ENCODE measurements at regions not wholly inside any gene's neighbourhood (a gene's known extent, or its start where the extent isn't known, plus 50 kb on each side); places are given as distances from the start of the nearest gene placed in this dataset.
"Not testable (repeated sequence)": the region's sequence is repeated elsewhere in the genome, so short reads cannot be mapped to it uniquely, and the experiment has no call there.

DNA sequence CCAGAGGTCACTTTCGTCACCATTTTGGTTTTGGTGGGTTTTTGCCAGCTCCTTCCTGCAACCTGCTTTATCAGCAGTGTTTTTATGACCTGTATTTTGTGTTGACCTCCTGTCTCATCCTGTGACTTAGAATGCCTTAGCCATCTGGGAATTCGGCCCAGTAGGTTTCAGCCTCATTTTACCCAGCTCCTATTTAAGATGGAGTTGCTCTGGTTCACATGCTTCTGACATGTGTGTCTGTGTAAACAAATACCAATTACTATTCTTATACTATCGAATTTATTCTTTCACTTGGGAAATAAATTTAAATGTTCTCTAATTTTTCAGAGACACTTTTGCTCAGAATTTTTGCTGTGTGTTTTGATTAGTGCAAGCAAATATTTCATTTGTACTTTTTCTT, 1370.3 kb upstream of the MIR17HG start:
- DNase-seq (ENCODE audit: low spot score) = no peak

DNA sequence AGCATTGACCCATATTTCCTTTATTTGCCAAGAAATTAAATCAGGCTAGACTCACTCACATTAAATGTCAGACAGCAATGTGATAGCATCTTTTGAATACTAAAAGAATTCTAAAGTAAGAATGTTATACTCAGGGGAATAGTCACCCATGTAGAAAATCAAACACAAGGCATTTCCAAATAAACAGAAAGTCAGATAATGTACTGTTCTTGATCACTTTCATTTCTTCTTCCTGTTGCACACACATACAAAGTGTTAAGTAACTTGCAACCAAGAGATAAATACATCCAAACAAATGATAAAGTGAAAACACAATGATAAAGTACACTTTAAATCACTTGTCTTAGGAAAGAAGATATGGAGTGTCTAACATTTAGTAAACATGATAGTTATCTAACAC, 1366.6 kb upstream of the MIR17HG start:
- DNase-seq (ENCODE audit: low spot score) = no peak

DNA sequence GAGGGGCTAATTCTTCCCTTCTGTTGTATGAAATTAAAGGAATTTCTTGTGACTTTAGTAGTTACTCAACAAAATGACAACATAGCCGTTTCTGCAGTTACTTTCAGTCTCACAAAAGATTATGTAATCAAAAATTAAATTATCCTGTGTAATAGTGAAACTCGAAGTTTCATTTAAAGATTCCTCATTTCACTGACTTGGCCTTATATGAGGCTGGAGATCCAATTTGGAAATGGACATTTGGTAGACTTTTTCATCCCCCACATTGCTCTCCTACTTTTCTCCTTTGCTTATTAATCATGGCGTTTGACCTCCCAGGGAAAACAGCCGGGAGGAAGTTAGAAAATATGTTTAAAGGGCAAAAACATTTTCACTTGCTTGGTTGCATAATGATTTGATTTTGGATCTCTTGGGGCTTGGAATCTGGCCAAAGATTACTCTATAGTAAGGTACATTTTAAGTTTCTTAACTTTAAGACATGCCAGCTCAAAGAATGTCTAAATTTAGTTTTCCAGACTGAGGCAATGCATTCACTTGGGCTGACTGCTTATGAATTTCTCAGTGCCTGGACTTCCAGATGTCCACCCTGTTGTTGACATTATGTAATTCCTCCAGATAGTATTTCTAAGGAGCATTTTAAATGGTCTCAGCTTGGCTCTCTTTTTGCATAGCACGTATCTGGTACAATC, 1364.9 kb upstream of the MIR17HG start:
- DNase-seq (ENCODE audit: low spot score) = no peak

DNA sequence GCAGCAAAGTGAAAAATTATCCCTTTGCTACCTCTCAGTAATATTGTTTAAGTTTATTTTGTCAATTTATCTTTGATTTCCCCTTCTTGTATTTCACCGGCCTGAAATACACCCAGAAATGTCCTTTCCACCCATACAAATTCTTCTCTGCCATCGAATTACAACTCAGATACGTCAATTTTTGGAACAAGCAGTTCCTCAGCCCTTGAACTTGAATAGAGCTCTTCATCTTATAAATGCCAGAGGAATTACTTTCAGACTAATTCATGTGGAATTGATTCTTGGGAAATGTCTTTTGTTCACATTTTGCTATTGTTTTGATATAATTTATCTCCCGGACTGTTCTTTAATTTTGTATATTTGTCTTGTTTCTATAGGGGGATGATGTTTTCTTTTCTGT, 1359.3 kb upstream of the MIR17HG start:
- DNase-seq (ENCODE audit: low spot score) = no peak

DNA sequence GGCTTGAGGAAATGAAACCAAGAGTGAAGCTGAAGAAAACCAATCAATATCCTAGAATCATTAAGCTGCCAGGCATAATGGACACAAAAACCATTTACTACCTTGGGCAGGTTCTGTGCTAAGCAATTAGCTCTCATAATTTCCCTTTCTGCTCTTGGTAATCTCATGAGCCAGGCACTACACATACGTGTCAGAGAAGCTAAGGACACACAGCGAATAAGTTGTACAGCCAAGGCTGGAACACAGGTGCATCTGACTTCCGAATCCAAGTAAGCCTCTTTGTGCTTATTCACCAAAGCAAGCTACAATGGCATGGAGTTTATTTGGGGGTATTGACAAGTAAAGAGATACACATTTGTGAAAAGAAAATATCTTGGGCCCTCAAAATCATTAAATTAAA, 1343.9 kb upstream of the MIR17HG start:
- DNase-seq (ENCODE audit: low spot score) = no peak

DNA sequence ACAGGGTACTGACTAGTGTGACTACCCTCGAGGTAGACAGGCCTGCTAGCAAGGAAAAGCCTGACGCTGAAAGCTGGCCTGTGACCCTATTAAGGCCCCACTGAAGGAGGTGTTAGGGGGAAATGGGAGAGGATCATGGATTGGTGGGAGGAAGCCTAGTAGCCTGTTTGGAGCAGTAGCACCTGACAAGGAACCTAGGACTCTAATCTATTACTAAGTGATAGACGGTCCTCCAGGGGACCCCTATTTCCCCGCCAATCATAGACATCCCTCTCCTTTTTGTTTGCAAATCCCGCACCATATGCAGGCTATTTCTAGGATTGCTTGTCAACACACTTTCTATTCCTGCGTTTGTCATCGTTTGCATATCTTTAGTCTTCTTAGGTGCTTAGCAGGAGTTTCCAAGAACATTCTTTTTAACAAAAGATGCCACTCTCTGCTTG, 1338.8 kb upstream of the MIR17HG start:
- DNase-seq (ENCODE audit: low spot score) = no peak

DNA sequence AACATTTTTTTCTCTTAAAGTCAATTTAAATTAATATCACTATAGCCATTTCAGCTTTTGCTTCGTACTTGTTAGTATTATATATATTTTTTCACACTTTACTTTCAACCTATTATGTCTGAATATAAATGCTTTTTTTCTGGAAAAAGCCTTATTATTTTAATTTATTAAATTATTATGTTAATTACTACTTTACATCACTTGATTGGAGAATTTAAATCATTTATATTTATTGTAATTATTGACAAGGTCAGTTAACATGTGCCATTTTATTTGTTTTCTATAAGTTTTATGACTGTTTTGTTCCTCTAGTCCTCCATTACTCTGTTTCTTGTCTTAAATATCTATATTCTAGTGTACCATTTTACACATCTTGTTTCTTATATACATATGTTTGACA, 1333.4 kb upstream of the MIR17HG start:
- DNase-seq (ENCODE audit: low spot score) = no peak

DNA sequence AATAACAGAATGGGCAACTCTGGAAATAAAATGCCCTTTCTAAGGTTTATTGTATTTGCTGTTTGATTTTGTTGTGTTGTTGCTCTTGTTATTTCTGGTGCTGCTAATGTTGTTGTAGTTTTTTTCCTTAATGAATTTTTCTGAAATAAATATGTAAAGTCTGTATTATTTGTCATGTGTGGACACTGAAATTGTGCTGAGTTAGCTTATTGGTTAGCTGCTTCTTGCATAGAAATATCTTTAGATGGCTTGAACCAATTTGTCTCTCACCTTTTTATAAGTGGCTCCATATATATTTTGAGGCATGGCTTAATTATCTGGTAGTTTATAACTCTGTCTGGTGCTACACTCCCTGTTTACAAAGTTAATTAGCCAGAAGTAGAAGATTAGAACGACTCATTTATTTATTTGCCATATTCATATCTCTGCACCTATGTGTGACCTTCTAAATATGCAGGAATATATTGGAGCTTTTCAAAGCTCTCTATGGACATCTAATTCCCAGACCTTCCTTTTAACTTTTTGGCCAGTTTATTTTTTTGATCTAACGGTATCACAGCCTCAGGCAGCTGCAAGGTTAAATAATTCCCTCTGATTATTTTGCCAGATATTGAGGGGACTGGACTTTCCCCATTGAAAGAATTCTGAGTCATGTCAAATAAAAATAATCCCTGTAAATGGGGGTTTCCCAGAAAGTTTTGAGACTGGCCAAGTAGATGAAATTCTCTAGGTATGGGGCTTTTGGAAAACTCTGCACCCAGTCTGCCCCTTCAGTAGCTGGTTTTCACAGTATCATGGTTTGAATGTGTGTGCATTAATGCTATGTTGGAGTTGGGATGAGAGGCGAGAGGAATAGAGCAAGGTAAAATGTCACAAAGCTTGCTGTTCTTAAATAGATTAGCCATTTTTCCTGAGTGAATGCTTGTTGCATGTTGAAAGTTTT, 1331.7 kb upstream of the MIR17HG start:
- no peak for DNase-seq (ENCODE audit: low spot score)

DNA sequence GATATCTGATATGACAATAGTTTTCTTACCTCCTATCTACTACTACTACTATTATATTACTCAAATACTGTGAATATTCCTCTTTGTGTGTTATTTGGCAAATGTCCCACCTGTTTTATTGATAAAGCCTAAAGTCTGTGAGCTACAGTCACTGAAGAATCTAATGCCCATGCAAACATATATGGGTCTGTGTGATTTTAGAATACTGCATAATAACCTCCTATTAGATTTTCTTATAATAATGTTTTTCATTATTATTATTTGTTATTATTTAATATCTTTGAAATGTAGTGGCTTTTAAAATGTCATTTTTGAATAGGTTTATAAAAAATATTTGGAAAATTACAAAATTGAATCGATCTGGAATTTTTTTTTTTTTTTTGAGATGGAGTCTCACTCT, 1330.8 kb upstream of the MIR17HG start:
- DNase-seq (ENCODE audit: low spot score) = no peak

DNA sequence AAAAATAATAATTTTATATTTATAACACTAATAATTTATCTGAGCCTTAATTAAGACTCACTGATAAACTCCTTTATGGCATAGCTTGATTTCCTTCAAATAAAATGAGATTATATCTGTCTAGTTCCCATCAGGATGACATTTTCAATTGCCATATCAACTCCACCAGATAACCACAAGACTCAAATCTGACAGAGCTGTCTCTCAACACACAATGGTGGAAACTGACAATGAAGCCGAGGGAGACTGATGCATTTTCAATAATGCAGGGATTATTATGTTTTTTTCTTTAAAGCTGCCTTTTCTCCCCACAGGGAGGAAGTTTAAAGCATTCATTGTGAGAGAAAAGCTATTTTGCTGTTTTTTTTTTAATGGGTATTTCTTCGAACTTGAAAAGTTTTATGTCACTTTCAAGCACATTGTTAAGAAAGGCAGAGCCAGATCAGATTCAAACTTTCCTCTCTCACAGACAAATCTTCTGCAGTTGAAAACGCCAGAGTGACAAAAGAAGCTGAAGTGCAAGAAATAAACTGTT, 1326.9 kb upstream of the MIR17HG start:
- no peak for DNase-seq (ENCODE audit: low spot score)

DNA sequence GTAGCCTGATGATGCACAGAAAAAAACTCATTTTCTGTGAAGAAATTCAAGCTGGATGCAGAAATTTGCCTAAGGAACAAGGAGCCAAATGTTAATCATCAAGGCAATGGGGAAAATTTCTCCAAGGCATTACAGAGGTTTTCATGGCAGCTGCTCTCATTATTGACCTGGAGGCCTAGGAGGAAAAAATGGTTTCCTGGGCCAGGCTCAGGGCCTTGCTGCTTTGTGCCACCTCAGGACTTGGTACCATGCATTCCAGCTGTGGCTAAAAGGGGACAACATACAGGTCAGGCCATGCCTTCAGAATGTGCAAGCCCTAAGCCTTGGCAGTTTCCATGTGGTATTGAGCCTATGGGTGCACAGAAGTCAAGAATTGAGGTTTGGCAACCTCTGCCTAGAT, 1320.1 kb upstream of the MIR17HG start:
- DNase-seq (ENCODE audit: low spot score) = no peak

DNA sequence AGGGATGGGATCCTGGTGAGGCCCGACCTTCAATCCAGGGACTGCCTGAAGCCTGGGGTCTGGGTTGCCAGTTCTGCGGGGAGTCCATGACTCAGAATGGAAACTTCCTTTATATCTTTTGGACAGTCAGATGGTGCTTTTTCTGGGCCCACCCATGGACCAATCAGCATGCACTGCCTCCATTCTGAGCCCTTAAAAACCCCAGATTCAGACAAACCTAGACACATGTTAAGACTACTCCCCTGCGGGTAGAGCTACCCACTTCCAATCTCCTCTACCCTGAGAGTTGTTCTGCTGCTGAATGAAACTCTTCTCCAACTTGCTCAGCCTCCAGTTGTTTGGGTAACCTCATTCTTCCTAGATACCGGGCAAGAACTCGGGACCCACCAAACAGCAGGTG, 1315.2 kb upstream of the MIR17HG start:
- no peak for DNase-seq (ENCODE audit: low spot score)

DNA sequence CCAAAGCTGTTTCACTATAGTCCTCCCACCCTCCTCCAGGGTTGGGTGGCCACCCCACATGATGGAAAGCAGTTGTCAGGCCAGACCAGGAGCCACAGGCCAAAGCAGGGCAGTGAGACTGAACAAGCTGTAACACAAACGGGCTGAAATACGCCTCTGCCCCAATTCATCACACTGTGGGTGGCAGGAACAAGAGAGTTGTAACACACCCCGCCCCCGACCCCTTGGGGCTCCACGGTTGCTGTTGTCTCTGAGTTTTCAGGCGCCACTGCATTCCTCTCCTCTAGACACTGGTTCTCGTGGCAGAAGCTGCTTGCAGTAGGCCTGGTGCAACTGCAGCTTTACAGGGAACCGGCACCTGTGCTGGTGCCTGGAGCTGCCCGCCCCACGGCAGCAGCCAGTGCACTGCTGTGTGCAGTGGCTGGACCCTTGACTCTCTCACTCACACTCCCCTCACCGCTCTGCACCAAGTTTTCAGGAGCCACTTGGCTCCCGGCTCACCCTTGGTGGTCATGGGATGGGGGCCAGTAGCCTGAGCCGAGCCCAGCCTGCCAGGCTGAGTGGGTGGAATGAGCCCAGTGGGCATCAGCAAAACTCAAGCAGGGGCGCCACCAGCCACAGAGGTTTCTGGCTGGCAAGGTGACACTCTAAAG, 1314.5 kb upstream of the MIR17HG start:
- DNase-seq (ENCODE audit: low spot score) = no peak

DNA sequence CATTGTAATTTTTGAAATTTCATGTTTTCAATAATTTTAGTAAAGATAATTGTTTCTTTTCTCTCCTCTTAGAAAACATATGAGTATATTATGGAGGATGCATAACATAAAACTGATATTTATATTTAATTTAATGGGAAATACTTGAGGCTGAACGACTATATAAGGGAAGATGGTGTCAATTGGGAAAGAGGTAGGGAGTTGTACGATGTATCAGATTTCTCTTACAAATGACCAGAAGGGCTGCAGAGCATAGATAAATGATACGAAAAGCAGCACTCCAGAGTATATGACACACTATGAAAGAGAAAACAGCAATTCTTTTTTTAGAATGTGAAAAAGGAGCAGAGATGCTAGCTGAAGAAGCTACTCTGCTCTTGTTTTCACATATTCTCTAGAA, 1308.0 kb upstream of the MIR17HG start:
- no peak for DNase-seq (ENCODE audit: low spot score)

DNA sequence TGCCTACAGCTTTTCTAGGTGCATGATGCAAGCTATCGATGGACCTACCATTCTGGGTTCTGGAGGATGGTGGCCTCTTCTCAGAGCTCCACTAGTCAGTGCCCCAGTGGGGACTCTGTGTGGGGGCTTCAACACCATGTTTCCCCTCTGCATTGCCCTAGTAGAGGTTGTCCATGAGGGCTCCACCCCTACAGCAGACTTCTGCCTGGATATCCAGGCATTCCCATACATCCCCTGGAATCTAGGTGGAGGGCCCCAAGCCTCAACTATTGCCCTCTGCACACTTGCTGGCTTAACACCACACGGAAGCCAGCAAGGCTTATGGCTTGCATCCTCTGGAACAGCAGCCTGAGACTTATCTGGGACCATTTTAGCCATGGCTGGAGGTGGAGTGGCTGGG, 1299.9 kb upstream of the MIR17HG start:
- DNase-seq (ENCODE audit: low spot score) = no peak

DNA sequence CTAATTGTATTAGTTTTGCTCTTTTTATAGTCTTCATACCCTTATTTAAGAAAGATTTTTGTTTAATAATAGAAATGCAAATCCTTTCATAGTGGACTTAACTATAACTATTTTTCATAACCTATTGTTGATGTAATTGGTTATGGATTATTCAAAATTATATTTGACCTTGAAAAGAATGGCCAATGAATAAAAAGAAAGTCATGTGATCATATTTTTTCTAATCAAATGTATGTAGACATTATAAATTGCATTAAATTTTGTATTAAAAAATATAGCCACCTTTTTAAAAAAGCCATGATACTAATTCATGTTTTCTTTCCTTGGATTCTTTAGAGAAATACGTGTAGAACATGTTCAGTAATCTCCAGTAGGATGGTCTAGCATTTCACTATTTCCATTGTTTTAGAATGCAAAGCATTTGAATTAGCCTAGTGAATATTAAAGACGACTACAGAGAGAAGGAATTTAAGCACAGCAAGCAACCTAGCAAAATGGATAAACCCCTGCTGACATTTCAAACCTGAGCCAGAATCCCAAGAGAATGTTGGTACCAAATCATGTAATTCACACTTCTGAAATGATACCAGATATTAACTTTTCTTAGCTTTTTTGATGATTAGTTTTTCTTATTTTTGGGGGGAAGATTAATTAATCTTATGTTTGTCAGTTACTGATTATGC, 1297.4 kb upstream of the MIR17HG start:
- DNase-seq (ENCODE audit: low spot score) = no peak

DNA sequence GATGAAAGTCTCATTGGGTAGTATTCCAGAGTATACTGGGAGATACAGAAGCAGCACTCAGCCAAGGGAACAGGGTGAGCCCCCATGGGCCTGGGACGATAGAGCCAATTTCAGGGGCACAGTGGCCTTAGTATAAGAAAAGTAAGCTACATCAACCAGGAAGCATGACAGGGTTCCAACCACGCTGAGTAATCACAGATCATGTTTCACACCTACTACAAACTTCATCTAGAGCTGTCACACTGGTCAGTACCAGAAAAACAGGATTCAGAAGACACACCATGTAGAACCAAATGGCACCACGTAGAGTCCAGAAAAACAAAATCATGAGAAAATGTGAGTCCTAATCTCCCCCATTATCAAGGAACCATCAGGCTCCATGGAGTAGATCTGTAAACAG, 1292.4 kb upstream of the MIR17HG start:
- DNase-seq (ENCODE audit: low spot score) = no peak

DNA sequence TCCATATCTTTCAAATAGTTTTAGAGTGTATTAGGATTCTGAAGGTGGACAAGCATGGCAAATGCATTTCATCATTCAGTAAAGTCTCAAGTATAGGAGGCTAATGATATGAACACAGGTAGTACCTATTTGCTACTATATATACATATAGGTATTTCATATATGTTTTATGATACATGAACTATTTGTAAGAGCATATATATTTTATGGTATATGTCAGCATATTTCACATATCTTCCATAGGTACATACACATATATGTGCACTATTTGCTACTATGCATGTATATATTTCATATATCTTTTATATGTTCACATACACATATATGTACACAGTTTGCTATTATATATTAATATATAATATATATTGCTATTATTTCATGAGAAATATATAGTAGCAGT, 1291.7 kb upstream of the MIR17HG start:
- DNase-seq (ENCODE audit: low spot score) = no peak

DNA sequence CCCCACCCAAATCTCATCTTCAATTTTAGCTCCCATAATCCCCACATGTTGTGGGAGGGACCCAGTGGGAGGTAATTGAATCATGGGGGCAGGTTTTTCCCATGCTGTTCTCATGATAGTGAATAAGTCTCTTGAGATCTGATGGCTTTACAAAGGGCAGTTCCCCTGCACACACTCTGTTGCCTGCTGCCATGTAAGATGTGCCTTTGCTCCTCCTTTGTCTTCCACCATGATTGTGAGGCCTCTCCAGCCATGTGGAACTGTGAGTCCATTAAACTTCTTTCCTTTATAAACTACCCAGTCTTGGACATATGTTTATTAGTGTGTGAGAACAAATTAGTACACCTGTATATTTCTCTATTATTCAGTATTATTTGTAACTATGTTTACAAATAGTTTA, 1283.3 kb upstream of the MIR17HG start:
- DNase-seq (ENCODE audit: low spot score) = not testable (repeated sequence)

DNA sequence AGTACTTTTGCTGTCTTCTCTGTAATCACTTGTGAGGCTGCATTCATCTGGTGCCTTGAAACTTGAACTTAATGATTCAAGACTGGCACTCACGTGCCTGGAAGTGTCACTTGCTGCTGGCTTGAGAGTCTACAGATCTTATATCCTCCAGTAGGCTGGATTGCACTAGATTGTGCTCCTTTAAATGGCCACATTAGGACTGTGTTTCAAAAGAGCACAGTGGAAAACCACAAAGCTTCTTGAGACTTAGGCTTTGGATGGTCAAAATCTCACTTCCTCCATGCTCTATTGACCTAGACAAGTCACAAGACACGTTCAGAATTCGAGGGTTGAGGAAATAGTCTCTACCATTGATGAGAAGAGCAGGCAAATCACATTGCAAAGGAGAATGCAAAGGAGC, 1278.8 kb upstream of the MIR17HG start:
- no peak for DNase-seq (ENCODE audit: low spot score)

DNA sequence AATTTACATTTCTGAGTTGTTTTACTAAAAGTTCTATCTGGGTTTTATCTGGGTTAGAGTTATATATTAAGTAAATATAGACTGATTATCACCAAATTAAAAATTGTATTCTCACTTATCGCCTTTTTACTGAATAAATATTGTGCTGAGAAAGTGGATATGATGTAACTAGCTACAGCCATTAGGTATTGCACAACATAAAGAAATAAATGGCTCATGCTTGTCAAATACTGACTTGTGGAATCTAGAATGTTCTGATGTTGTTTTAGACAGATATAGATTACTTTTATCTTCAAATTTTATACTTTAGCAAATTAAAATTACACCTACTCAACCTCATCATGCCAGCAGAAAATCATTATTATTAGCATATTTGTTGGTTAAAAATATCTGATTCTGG, 1277.1 kb upstream of the MIR17HG start:
- no peak for DNase-seq (ENCODE audit: low spot score)
